Effector CD8-positive, alpha-beta T cell (primary cell): ENCODE measurements at regions not wholly inside any gene's neighbourhood (a gene's known extent, or its start where the extent isn't known, plus 50 kb on each side); places are given as distances from the start of the nearest gene placed in this dataset.

Source experiments
- DNase-seq: peaks from one replicate; lab custom pipeline; 2025; lab: John Stamatoyannopoulos, UW

DNA sequence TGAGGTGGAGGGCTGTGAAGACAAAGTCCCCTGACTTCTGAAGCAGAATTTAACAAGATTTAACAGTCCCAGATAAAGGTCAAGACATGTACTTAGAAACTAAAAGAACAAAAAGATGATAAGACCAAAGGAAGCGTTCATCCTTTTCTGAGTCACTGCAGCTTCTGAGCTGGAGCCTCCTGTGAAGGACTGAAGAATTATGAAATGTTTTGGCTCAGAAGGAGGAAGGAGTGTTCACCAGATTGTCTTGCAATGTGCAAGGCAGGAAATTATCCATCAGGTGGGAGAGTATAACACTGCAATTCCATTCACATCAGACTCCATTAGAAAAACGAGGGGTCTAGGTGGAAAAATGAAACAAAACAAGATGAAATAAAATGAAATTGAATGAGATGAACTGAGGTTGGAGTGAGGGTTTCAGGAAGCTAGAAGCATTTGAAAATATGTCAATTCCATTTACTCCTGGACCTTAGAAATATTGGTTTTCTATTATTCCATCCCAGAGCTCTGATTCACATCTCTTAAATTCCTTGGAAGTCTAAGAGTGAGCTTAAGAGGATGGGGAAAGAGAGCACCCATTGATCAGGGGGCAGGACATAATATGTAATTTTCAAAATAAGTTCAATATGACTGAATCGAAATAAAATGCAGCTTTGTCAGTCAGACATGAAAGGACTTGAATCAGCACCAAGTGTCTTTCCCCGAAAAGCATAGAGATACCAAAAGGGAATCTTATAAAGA is 186.1 kb upstream of the LNX1 start:
- DNase-seq, result no peak

DNA sequence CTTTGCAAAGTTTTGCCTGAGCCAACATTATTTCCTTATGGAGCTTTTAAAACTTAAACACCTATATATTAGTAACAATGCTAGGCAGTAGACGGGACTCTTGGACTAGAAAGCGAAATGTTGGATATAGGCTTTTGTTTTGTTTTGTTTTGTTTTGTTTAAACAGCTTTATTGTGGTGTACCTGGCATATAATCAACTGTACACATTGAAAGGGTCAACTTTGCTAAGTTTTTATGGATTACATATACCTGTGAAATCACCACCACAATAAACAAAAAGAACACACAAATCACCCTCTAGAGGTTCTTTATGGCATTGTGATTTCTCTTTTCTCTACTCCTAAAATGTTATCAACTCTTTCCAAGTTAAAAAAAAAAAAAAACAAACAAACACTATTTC is 184.9 kb upstream of the LNX1 start:
- DNase-seq, result no peak

DNA sequence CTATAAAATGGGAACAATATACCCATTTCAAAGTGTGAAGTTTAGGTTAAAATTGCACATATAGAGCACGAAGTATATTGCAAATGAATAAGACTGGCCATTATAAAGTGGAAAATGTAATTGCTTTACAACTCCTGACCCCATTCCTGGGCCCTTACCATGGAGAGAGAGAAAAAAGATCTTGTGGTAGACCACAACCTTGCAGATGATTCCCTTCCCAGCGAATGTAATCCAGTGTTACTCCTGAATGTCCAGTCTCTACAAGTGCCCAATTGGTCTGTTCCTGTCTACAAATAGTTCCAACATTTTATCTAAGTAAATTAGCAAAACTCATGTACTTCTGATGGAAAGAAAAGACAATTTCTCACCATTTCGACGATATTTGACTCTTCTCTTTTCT is 184.1 kb upstream of the LNX1 start:
- DNase-seq, result no peak

DNA sequence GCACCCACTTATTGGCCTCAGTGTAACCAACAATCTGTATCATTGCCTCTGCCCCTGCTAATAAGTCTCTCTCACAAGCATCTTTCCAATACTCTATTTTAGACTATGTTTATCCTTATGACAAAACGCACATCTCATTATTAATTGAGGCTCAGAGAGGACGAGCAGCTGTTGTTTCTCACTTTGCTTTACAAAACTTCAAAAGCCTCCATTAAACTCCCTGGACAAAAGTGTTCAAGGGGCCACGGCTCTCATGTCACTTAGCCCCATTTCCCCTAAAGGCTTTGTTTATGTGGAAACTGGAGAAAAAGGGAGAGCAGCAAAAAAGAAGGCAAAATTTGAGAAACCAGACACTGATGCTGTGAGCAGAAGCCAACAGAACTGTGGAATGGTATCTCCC is 180.0 kb upstream of the LNX1 start:
- DNase-seq, result no peak

DNA sequence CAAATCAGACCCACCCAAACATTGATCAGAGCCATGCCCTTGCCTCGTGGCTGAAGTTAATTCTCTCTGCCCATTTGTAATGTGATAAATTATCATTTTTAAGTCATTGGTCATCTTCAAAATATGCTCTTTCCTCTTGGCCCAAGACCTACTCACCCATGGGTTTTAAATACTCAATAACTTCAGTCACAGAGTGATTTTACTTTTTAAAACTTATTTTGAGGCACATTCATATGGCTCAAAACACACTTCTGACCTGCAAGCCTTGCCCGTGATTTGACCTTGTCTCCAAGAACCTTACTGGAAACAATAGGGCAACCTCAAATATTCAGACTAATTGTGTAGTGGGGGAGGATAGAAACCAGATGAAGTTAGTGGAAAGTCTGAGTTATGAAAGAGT is 176.2 kb upstream of the LNX1 start:
- DNase-seq, result no peak

DNA sequence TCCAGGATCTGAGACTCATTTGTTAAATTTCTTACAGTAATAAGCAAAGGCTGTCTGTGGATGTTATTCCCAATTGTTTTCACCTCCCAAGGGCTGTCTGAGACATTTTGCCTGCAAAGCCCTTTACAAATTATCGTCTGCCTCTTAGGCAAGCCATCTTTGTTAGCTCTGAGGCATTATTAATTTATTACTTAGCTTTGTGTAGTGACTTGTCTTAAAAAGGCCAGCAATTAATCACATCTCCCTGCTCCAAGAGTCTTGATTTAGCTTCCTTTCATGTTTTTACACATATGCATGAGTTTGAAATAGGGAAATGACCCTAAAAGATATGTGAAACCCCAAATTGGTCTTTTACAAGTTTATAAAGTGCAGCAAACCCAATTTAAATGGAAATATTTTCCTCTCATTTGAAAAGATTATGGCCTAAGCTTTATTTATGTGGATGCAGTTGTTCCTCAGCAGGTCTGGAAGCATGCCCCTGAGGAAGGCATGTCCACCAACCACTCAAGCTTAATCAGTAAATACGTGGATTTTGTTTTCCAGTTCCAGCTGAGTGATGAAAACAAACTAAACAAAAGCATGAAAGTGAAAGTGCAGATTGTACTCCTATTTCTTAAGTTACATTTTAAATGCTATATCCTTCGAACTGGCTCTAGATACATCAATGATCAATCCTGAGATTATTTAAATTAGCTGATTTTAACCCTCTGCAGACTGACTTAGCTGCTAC is 173.6 kb upstream of the LNX1 start:
- no peak for DNase-seq

DNA sequence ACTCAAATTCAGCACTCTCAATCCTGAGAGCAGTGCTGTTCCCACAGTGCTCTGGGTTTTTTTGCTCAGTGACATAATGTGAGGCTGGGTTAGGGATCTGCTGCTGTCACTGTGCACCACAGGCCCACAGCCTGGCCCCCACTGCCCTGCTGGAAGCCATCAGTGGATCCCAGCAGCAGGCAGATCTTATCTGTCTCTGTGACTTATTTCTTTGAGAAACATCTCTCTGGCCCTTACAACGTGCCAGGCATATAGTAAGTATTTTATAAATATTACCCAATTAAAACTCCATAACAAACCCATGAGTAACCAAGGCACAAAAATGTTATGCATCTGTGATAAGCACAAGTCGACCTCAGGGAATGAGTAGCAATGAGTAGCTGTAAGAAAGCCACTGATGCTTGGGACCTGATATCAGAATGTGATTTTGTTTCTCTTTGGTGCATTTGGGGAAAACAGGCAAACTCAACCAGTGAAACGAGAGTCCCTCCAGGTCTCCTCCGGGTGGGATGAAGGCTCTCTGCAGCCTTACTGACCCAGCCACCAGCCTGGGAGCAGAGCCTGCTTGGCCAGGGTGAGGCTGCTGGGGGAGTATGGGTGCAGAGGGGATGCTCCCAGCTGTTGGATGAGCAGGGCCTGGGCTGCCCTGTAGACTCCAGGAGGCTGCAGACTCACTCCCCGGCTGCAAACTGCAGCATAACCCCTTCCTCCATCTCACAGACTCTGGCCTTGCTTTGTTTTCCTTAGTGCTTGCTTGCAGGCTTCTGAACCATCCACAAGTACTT is 172.7 kb upstream of the LNX1 start:
- no peak for DNase-seq

DNA sequence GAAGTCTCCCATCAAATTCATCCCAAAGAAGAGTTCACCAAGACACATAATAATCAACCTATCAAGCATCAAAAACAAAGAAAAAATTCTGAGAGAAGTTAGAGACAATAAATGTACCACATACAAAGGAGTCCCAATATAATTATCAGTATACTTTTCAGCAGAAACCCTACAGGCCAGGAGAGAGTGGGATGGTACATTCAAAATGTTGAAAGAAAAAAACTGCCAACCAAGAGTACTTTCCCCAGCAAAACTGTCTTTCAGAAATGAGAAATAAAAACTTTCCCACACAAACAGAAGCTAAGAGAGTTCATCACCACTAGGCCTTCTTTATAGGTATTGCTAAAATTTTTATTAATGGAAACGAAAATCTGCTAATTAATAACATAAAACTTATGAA is 164.4 kb upstream of the LNX1 start:
- no peak for DNase-seq

DNA sequence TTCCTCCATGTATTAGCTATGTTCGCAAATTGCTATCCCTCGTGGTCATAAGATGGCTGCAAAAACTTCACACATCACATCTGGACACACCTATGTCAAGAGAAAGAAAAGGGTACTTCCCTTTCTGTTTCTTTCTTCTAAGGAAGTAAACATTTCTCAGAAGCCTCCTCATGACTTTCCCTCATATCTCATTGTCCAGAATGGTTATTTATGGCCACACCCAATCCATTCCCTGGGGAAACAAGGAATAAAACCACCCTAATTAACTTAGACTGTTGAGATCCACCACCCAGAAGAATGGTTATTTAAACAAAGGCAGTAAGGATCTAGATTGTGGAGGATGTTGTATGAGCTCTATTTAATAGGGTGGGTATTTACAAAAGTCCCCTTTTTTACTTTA is 160.8 kb upstream of the LNX1 start:
- DNase-seq, result no peak

DNA sequence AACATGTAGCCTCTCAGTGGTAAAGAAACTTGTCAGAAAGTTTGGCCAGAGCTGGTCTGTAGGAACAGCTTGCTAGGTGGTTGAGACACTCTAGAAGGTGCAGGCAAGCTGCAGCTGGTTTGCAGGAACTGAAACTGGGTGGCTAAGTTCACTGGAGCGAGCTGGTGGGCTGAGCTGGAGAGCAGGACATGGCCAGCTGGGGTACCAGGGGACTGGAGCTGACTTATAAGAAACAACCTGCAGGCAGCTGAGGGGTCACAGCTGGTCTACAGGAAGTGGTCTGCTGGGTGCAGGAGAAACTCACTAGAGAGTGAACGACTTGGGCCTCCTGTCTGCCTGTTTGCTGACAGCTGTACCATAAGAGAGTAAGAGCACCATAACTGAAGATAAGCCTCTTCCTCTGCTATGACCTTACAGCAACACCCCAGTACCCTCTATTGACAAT is 157.1 kb upstream of the LNX1 start:
- DNase-seq, result no peak

DNA sequence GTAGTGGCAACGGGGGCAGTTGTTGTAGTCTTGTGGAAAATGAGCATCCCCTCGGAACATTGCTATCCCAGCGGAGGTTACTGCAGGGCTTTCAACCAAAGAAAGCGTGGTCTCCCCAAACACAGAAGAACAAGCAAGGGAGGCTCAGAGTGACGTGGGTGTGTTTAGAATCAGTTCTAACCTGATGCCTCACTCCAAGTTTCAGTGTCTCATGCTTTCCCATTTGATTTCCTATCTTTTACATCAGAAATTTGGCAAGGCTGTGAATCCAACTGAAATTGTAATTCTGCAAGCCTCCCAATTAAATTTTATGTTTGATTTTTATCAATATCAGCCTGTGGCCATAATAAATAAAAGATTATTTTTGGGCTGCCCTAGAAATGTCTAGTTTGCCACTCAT is 156.1 kb upstream of the LNX1 start:
- no peak for DNase-seq

DNA sequence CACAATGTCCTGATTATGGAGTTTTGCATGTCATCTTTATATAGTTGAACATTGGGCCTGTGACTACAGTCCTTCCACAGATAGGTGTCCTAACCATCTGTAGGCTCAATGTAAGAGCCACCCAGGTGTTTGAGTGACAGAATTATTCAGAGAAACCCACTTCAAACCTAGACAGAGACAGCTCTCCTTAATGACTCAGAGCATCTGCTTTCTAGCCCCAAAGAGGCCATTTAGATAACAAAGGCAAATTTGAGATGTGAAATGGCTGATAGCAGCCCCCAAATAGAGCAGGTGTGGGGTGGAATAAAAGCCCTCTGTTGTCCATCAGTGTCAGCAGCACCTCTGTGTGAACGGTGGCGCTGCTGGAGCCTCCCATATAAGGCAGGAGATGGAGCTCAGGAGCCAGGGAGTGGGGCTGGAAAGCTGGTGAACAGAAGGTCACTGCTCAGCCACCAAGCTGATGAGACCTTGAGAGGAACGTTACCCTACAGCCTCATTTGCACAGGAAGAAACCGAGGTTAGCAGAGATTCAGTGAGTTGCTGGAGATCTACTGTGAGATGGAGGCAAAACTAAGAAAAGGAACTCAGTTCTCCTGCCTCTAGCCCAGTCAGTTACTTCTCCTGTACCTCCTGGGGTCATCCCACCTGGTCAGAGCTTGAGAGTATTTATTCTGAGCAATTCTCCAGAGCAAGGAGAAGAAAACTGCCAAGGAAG is 153.3 kb upstream of the LNX1 start:
- DNase-seq, result no peak

DNA sequence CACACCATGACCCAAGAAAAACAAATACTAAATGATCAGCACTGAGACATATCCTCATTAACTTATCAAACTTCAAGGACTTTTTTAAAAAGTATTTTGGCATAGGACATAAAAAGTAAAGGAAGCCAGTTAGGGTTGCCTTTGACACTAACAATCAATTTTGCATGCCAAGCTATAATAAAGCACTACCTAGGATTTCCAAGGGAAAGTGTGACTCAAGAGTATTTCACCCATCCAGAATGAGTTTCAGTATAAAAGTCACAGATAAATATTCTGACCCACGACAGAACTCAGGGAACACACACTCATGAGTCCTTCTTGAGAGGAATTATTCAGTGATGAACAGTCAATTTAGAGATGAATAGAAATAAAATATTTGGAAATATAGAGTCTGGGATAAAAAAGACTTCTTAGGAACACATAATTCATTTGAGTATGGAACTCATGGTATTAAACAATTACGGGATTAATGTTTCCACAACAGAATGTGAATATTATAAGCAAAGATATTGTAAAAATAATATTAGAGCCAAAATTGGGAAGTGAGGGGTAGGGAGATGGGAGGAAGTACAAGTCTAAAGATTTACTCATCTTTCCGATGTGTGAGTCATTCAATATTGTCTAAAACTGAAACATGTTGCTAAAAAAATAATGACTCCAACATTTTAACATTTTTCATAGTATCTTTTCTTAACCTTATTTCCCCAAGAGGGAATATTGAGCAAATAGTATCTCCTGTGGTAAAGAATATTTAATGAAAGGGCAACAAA is 143.5 kb upstream of the LNX1 start:
- DNase-seq, result no peak

DNA sequence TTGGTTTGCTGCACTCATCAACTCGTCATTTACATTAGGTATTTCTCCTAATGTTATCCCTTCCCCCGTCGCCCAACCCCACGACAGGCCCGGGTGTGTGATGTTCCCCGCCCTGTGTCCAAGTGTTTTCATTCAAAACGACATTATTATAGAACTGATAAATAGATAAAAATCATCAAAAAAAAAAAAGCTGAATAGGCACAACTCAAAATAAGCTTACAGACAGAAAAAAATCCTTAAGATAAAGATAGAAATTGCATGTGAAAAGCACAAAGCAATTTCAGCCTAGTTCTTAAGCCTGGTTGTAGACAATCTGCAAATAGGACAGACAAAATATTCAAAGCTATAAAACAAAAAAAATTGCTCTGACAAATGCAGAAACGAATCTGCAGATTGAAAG is 142.9 kb upstream of the LNX1 start:
- DNase-seq, result no peak

DNA sequence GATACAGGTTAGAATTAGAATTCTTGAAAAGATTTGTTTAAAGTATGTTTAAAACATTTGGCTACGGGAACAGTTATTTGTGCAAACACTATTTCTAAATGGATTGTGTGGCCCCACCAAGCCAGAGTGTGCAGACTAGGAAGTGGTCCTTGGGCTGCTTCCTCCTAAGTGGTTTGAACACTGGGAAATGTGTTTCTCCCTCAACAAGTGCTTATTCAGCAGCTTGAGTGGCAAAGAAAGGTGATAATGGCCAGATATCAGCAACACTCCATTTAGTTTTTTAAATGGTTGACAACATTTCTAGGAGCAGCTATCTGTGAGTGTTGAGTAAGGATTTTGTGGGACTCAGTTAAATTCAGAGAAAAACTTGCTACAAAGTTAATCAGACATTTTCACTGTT is 141.4 kb upstream of the LNX1 start:
- DNase-seq, result no peak

DNA sequence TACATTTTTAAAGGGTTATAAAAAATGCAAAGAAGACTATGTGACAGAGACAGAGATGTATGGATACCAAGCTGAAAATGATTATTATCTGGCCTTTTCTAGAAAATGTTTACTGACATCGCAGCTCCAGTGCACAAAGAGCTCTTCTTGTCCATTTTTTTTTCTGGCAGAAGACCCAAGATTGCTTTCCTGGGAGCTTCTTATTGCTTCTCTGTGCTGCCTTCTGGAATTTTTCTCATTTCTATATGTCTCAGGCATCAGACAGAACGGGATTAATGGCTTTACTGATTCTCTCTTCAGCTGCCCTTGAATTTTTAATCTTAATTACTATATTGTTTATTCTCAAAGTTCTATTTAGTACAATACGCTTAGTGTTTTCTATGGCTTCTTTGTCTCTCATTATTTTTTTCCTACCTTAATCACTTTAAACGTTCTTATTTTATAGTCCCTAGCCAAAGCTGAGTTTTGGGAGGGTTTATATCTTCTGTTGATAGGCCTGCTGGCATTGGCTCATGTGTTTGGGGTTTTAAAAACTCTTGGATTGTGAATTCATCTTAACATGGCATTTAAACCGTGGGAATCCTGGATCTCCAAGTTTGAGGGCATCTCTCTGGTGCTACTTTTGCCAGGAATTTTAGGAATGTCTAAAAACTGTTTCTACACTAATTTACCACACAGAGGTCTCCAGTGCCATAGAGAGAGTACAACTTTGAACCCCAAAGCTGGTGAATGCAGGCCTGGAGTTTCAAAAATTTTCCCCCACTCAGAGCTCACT is 138.9 kb upstream of the LNX1 start:
- no peak for DNase-seq

DNA sequence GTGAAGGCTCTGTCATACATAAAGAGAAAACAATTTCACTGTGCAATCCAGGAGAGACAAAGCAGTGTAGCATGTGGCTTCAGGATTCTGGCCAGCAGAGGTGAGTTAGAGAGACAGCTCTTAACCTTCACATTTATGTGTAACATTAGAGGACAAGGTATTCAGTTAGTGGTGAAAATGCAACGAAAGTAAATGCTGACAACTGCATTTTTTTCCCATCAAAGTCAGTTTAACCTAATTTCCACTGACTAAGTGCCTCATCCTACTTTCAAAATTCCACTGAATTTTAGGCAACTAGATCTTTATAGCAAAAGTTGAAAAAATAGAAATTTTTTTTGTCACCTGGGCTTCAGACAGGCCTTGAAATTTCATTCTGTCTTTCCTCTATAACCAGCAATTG is 130.8 kb upstream of the LNX1 start:
- no peak for DNase-seq

DNA sequence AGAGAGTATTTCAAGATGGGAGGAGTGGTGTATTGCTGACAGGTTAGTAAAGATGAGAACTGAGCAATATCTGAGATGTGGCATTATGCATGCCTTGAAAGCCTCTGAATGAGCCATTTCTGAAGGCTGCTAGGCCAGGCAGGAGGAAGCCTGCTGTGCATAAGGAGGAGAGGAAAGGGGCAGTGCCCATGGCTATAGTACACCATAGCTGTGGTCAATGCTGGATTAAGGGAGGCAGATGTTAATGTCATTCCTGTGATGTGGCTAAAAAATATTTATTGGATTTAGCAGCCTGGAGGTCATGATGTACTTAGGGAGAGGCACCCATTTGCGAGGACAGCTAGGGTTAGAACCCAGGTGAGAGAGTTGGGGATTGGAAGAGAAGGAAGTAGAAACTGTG is 130.0 kb upstream of the LNX1 start:
- no peak for DNase-seq

DNA sequence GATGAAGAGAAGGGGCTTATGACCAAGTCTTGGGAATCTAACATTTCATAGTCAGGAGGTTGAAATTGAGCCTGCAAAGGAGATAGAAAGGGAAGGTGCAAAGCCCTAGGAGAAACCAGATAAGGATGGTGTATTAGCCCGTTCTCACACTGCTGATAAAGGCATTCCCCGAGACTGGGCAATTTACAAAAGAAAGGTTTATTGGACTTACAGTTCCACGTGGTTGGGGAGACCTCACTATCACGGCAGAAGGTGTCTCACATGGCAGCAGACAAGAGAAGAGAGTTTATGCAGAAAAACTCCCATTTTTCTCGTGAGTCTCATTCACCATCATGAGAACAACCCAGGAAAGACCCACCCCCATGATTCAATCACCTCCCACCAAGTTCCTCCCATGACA is 129.5 kb upstream of the LNX1 start:
- DNase-seq, result no peak

DNA sequence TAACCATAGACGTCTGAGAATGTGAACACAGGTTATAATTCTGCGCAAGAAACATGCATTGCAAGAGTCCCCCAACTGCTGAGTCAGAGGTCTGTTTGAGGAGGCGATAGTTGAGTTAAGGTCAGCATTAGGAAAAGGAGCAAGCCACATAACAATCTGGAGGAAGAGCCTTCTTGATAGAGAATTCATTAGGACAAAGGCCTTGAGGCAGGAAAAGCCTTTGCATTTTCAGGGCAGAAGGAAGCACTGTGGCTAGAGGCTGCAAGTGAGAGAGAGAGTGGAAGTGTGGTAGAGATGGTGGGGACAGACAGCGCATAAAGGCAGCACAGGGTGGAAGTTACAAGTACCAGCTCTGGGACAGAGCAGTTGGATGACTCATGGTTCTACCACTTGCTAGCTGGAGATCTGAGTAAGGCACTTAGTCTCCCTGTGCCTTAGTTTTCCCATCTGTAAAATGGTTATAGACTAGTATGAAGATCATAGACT is 125.8 kb upstream of the LNX1 start:
- no peak for DNase-seq
